ENCODE measurements at regions not wholly inside any gene's neighbourhood (a gene's known extent, or its start where the extent isn't known, plus 50 kb on each side); places are given as distances from the start of the nearest gene placed in this dataset.

DNA sequence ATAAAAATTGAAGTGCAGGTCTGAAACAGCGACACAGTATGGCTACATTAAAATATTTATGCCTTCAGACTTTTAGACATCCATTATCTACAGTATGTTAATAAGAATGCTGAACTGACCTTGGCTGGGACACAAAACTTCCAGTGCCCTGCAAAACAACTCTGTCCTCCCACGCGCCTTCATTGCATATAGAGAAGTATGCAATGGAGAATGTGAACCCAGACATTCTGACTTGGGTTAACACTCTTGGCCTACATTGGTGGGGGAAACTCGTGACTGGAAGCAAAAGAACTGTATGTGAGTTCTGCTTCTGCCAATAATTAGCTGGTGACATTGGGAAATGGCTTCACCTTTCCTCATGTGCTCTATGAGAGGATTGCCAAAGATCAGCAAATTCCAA is 110.5 kb upstream of the SLC24A5 start:
- Mint-ChIP-seq H3K27ac (no peak overlapping the region), H3K36me3 (no peaks in the 10 kb centered on the region), H3K27me3 (peaks cover 3% of the 10 kb centered on the region), H3K9me3 (no peaks in the 10 kb centered on the region), H3K4me3 (no peak overlapping the region), H3K4me1 (no peaks in the 10 kb centered on the region)
- CTCF ChIA-PET = no interaction called here
- no peak for DNase-seq

DNA sequence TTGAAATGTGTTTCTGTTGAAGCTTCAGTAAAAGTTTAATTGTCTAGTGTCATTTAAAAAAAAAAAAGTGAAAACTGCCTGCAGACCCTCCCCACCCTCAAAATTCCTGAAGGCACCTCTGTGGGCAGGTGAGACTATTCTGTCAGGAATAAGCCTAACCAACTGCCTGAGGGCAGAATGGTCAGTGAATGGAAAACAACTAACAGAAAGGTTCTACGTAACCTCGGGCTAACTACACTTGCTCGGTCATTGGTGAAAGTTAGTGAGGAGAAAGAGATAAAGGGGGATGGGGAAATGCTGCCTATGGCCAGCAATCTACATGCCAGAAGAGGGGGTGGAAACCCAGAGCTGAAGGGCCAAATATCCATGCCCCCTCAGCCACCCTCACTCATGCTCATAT is 108.6 kb upstream of the SLC24A5 start:
- no peak overlapping the region for H3K27ac Mint-ChIP-seq
- H3K27me3 Mint-ChIP-seq = peaks cover 3% of the 10 kb centered on the region
- no peak overlapping the region for H3K4me3 Mint-ChIP-seq
- no peaks in the 10 kb centered on the region for H3K9me3 Mint-ChIP-seq
- H3K4me1 Mint-ChIP-seq = no peaks in the 10 kb centered on the region
- CTCF ChIA-PET = no interaction called here
- DNase-seq = no peak
- H3K36me3 Mint-ChIP-seq = no peaks in the 10 kb centered on the region

DNA sequence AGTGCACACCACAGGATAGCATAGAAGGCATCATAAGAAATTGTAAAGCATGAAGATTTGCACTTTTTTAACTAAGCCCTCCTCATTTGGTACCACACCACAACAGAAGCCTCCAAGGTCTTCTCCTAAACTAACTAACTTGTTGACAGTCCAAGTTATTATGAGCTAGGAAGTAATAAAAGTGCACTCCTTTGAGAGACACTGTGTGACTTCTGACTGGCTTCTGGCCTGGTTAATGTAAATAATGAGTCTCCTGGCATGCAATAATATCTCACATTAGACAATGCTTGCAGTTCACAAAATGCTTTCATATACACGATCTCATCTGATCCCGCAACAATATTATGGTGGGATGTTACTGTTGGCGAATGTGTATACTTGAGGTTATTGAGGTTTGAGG is 103.9 kb upstream of the SLC24A5 start:
- no peaks in the 10 kb centered on the region for H3K9me3 Mint-ChIP-seq
- CTCF ChIA-PET = no interaction called here
- no peak for DNase-seq

DNA sequence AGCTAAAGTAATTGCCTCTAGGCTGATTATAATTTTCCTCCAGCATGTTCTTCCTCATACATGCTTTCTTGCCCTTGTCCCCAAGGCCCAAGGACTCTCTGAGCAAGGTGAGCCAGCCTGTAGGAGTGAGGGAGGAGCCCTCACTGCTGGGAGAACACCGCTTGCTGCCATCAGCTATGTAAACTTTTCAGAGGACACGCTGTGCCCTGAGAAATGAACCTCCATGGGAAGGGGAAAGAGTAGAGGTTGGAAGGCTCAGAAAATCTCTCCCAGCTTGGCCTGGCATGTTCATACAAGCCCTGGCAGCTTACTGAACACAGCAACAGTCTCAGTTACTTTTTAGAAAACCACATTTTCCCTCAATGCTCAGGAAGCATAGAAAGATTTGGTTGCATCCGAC is 103.0 kb upstream of the SLC24A5 start:
- Mint-ChIP-seq H3K9me3 (no peaks in the 10 kb centered on the region), H3K27me3 (peaks cover 2% of the 10 kb centered on the region), H3K4me3 (no peak overlapping the region), H3K27ac (no peak overlapping the region), H3K4me1 (no peaks in the 10 kb centered on the region), H3K36me3 (no peaks in the 10 kb centered on the region)
- CTCF ChIA-PET = no interaction called here
- DNase-seq = no peak

More for the DNA sequence above, 103.9 kb upstream of the SLC24A5 start:
- H3K27me3 Mint-ChIP-seq = peaks cover 3% of the 10 kb centered on the region
- no peaks in the 10 kb centered on the region for H3K4me1 Mint-ChIP-seq
- no peak overlapping the region for H3K27ac Mint-ChIP-seq
- H3K36me3 Mint-ChIP-seq = no peaks in the 10 kb centered on the region
- no peak overlapping the region for H3K4me3 Mint-ChIP-seq

DNA sequence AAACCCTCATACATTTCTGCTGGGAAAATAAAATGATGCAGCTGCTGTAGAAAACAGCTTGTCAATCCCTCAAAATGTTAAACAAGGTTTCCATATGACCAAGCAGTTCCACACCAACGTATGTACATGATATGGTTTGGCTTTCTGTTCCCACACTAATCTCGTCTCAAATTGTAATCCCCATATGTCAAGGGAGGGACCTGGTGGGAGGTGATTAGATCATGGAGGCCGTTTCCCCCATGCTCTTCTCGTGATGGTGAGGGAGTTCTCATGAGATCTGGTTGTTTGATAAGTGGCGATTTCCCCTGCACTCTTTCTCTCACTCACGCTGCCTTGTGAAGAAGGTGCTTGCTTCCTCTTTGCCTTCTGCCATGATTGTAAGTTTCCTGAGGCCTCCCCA is 100.6 kb upstream of the SLC24A5 start:
- H3K36me3 Mint-ChIP-seq = no peaks in the 10 kb centered on the region
- no peak overlapping the region for H3K27ac Mint-ChIP-seq
- no peaks in the 10 kb centered on the region for H3K9me3 Mint-ChIP-seq
- no peak overlapping the region for H3K4me3 Mint-ChIP-seq
- H3K27me3 Mint-ChIP-seq = no peaks in the 10 kb centered on the region
- CTCF ChIA-PET = no interaction called here
- no peaks in the 10 kb centered on the region for H3K4me1 Mint-ChIP-seq
- DNase-seq = no peak

DNA sequence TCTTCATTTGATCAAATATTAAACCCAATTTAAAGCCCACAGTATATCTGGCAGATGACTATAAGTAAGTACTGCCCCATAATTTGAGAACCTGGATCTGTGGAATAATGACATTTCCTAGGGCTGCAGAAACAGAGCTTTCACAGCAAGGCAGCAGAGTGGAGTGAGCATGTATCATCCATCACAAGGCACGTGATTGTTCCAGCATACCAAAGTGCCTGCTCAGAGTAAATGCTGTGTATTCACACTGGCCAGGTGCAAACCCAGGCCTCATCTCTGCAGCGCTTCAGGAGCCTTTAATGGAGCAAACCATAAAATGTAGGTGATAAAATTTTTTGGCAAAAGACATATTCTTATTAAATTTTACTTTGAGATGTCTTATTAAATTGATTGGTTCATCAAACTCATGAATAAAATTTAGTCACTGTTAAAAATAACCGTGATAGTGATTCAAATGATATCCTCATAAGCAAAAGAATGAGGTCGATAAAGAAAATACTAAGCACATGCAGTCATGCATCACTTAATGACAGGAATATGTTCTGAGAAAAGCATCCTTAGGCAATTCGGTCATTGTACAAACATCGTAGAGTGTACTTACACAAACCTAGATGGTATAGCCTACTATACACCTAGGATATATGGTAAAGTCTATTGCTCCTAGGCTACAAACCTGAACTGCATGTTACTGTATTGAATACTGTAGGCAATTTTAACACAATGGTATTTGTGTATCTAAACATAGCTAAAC is 99.3 kb upstream of the SLC24A5 start:
- Mint-ChIP-seq H3K27me3 (no peaks in the 10 kb centered on the region), H3K9me3 (no peaks in the 10 kb centered on the region), H3K4me3 (no peak overlapping the region), H3K4me1 (no peaks in the 10 kb centered on the region), H3K27ac (no peak overlapping the region), H3K36me3 (no peaks in the 10 kb centered on the region)
- DNase-seq = no peak
- CTCF ChIA-PET = no interaction called here

DNA sequence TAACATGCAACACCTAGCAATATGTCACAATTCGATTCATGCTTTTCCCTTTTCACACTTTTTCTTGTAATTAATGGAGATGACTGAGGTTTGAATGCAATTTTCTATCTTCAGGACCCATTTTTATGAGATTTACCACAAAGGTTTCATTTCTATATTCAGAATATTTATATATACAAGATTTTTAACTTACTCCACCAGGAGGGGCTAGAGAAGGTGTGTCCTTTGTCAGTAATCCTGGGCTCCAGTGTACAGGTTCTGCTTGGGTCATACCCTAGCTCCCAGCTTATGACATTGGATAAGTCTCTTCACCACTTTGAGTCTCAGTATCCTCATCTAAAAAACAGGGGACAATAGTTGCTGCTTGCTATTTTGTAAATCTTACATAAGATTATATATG is 95.7 kb upstream of the SLC24A5 start:
- DNase-seq = no peak
- Mint-ChIP-seq H3K27me3 (no peaks in the 10 kb centered on the region), H3K4me1 (no peaks in the 10 kb centered on the region), H3K27ac (no peak overlapping the region), H3K9me3 (no peaks in the 10 kb centered on the region), H3K36me3 (no peaks in the 10 kb centered on the region), H3K4me3 (no peak overlapping the region)
- CTCF ChIA-PET = no interaction called here

DNA sequence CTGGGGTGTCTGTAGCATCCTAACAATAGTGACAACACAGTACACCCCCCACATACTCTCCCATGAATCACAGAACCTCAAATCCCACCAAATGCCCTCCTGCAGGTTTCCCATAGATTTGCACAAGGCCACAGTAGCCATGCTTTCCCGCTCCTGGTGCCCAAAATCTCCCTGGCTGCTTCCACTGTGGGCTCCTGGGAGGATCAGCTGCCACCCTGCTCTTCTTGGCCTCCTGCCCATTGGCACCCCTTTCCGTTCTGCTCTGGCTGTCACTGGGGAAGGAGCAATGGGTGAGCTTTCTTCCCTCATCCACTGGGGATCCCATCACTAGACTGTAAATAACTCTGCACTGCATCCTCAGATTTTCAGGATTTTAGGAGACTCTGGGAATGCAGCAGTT is 92.1 kb upstream of the SLC24A5 start:
- CTCF ChIA-PET = no interaction called here
- Mint-ChIP-seq H3K27ac (no peak overlapping the region), H3K9me3 (no peaks in the 10 kb centered on the region), H3K36me3 (no peaks in the 10 kb centered on the region), H3K27me3 (no peaks in the 10 kb centered on the region), H3K4me3 (no peak overlapping the region), H3K4me1 (no peaks in the 10 kb centered on the region)
- DNase-seq = no peak

DNA sequence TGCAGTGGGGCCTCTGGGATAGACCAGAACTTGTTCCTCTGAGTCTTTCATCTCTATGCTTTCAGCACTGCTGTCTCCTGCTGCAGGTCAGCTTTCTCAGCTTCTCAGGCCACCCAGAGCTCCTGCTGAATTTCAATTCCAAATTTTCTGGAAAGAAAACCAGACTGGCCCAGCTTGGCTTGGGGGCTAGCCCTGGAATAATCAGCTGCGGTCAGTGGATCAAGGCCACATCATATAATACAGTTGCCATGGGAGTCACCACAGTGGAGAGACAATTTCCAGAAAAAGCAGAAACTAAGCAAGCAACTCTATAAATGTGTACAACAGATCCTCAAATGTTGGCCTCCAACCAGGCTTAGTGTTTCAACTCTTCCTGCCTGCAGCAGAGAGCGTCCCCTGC is 91.1 kb upstream of the SLC24A5 start:
- Mint-ChIP-seq H3K4me1 (no peaks in the 10 kb centered on the region), H3K27ac (no peak overlapping the region), H3K36me3 (no peaks in the 10 kb centered on the region), H3K27me3 (peaks cover 3% of the 10 kb centered on the region), H3K4me3 (no peak overlapping the region), H3K9me3 (no peaks in the 10 kb centered on the region)
- CTCF ChIA-PET = no interaction called here
- no peak for DNase-seq

DNA sequence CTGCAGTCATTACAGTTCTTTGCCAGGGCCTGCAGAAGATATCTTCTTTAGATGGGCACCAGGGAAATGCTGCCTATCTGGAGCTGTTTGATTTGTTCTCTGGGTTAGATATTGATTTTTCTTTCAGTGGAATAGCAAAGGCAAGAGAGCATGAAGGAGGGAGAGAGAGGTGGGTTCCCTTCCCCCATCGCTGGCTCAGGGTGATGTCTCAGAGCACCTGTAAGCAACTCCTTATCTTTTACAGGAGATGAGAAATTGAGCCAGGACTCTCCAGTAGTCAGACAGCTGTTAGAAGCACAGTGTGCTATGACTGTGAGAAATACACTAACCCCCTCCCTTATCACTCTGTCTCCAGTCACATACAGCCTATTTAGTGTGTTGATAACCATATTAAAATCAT is 89.3 kb upstream of the SLC24A5 start:
- DNase-seq = no peak
- Mint-ChIP-seq H3K27ac (no peak overlapping the region), H3K4me3 (no peak overlapping the region), H3K9me3 (no peaks in the 10 kb centered on the region), H3K36me3 (no peaks in the 10 kb centered on the region), H3K27me3 (peaks cover 4% of the 10 kb centered on the region), H3K4me1 (no peaks in the 10 kb centered on the region)
- CTCF ChIA-PET = no interaction called here

DNA sequence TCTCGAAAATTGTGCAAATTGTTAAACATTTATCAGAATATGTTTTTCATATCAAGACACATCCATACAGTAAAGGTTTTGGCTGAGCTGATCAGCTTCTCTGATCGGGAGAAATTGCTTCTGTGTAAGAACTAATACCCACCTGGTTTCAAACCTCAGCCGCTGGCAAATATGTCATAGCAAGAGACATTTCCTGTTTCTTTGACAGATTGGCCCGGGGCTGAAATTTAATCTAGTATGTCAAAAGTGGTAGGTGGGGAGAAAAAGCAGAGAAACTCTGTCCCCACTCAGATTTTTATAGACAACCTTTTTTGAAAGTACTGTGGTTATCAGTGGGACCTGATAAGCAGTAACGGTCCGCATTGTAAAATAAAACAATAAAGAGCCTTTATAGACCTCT is 88.8 kb upstream of the SLC24A5 start:
- CTCF ChIA-PET = no interaction called here
- no peak overlapping the region for H3K27ac Mint-ChIP-seq
- no peaks in the 10 kb centered on the region for H3K36me3 Mint-ChIP-seq
- no peak overlapping the region for H3K4me3 Mint-ChIP-seq
- no peaks in the 10 kb centered on the region for H3K9me3 Mint-ChIP-seq
- H3K27me3 Mint-ChIP-seq = peaks cover 4% of the 10 kb centered on the region
- H3K4me1 Mint-ChIP-seq = no peaks in the 10 kb centered on the region
- DNase-seq = no peak

DNA sequence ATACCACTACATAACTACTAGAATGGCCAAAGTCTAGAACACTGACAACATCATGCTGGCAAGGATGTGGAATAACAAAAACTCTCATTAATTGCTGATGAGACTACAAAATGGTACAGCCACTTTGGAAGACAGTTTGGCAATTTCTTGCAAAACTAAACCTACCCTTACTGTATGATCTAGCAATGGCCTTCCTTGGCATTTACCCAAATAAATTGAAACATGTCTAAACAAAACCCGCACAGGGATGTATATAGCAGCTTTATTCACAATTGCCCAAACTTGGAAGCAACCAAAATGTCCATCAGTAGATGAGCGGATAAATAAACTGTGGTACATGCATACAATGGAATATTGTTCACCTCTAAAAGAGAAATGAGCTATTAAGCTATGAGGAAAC is 87.9 kb upstream of the SLC24A5 start:
- DNase-seq = no peak
- Mint-ChIP-seq H3K4me1 (no peaks in the 10 kb centered on the region), H3K4me3 (no peak overlapping the region), H3K27ac (no peak overlapping the region), H3K27me3 (peaks cover 4% of the 10 kb centered on the region), H3K36me3 (no peaks in the 10 kb centered on the region), H3K9me3 (no peaks in the 10 kb centered on the region)
- CTCF ChIA-PET = no interaction called here

DNA sequence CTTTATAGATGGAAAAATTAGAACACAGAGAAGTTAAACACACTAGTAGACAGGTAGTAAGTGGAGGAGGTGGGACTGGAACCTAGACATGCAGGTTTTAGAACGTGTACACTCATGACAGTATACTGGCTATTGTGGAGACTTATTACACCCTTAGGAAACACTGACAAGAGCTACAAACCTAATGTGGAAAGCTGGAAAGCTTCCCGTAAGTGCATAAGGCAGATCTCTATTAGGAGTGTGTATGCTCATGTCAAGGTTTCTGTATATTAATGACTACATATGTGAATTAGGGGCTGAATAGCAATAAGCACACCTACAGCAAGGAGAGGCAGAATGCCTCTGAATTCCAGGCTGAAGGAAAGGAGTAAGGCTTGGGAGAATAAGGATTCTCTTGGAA is 82.6 kb upstream of the SLC24A5 start:
- Mint-ChIP-seq H3K27ac (no peak overlapping the region), H3K9me3 (no peaks in the 10 kb centered on the region), H3K27me3 (peaks cover 4% of the 10 kb centered on the region), H3K36me3 (no peaks in the 10 kb centered on the region), H3K4me3 (no peak overlapping the region), H3K4me1 (no peaks in the 10 kb centered on the region)
- CTCF ChIA-PET = interaction anchor here (0.7 kb wide), 1 partner anchor 9 kb away, joined by 4 read pairs; no protein-coding TSS in a partner anchor
- DNase-seq = no peak

DNA sequence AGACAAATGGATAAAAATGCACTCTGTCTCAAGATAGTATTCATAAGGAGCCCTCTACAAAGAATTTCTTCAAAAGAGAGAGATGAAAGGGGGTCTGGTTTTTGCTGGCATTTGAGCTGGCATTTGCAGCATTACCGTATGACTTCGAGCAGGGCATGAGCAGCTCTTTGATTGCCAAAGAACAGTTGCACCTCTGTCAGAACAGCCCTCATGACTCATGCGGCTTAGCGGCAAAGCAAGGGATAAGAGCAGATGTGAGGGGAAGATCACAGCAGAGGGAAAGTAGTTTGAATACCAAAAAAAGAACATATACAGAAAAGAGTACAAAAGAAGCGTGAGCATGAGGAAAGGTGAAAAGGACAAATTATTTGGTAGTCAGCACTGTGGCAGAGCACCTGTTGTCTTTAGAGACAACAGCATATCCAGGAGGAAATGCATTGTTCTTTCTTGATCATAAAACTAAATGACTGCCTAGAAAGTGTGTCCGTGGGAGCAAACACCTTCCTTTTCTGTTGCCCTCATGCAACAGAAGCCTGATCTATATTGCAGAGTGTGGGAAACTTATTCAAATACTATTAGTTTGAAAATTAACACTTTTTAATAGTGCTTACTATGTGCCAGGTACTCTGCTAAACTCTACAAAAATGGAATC is 80.5 kb upstream of the SLC24A5 start:
- CTCF ChIA-PET = no interaction called here
- Mint-ChIP-seq H3K27ac (no peak overlapping the region), H3K9me3 (no peaks in the 10 kb centered on the region), H3K4me1 (no peaks in the 10 kb centered on the region), H3K4me3 (no peak overlapping the region), H3K27me3 (no peaks in the 10 kb centered on the region), H3K36me3 (no peaks in the 10 kb centered on the region)
- no peak for DNase-seq

DNA sequence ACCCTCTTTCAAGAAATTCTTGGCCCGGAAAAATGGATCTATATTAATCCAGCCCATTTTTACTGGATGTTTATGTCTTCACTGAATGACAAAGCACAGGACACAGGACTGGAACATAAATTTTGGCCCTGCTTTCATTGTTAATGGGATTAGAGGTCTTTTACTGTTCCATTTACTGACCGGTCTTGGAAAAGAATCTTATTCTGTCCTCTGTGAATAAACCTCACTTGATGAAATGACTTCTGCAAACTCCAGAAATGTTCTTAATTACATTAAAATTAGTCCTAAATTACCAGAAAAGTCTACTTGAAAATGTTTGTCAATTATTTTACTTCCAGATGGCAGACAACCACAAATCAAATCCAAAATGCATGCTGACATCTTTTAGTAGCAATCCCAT is 79.3 kb upstream of the SLC24A5 start:
- no peaks in the 10 kb centered on the region for H3K27me3 Mint-ChIP-seq
- no peak for DNase-seq
- no peak overlapping the region for H3K4me3 Mint-ChIP-seq
- H3K27ac Mint-ChIP-seq = no peak overlapping the region
- no peaks in the 10 kb centered on the region for H3K9me3 Mint-ChIP-seq
- H3K36me3 Mint-ChIP-seq = no peaks in the 10 kb centered on the region
- CTCF ChIA-PET = no interaction called here
- H3K4me1 Mint-ChIP-seq = no peaks in the 10 kb centered on the region
